GM12878 (cell line): ENCODE measurements at regions not wholly inside any gene's neighbourhood (a gene's known extent, or its start where the extent isn't known, plus 50 kb on each side); places are given as distances from the start of the nearest gene placed in this dataset.

Source experiments
- CTCF ChIP-seq, 3 experiments: IDR thresholded peaks in 2 of 3; conservative IDR thresholded peaks in 1 of 3; 2 replicates each; pipeline ENCODE4 v1.5.1; 2011; ENCODE audit warnings: low read depth in 3 of 3, low read length in 3 of 3, mild to moderate bottlenecking in 3 of 3, control low read depth in 2 of 3, moderate library complexity in 2 of 3, inconsistent platforms in 1 of 3, mixed read lengths in 1 of 3; ENCODE audit not compliant: control insufficient read depth in 2 of 3, insufficient read depth in 1 of 3; ENCODE audit errors: extremely low read depth in 1 of 3
- EGR1 ChIP-seq, 2 experiments: IDR thresholded peaks; 1 replicate in 1 of 2; 2 replicates in 1 of 2; pipeline ENCODE4 v1.6.1; 2011 to 2012; ENCODE audit warnings: low read depth in 2 of 2, low read length in 2 of 2, borderline replicate concordance in 1 of 2, mild to moderate bottlenecking in 1 of 2, moderate library complexity in 1 of 2
- ETV6 ChIP-seq, 2 experiments: fragments of 450-650 bp in 1 of 2; IDR thresholded peaks in 1 of 2; conservative IDR thresholded peaks in 1 of 2; 2 replicates each; pipeline ENCODE4 v1.6.1; 2014; ENCODE audit warnings: antibody characterized with exemption in 1 of 2, borderline replicate concordance in 1 of 2, low read depth in 1 of 2, mild to moderate bottlenecking in 1 of 2, moderate library complexity in 1 of 2
- EZH2 ChIP-seq: IDR thresholded peaks from 2 replicates; pipeline ENCODE4 v1.6.1; 2012; ENCODE audit warnings: low read depth, mild to moderate bottlenecking, control low read depth, inconsistent platforms, low read length, borderline replicate concordance; ENCODE audit not compliant: control insufficient read depth
- RFX5 ChIP-seq: IDR thresholded peaks from 2 replicates; pipeline ENCODE4 v1.6.1; 2011; ENCODE audit warnings: low read depth, low read length, improper control_type of control experiment
- STAT3 ChIP-seq: IDR thresholded peaks from 2 replicates; pipeline ENCODE4 v1.6.1; 2011; ENCODE audit warnings: low read depth, low read length, improper control_type of control experiment
- TCF12 ChIP-seq: IDR thresholded peaks from 2 replicates; pipeline ENCODE4 v1.6.1; 2011; ENCODE audit warnings: low read depth, mild to moderate bottlenecking, low read length

DNA sequence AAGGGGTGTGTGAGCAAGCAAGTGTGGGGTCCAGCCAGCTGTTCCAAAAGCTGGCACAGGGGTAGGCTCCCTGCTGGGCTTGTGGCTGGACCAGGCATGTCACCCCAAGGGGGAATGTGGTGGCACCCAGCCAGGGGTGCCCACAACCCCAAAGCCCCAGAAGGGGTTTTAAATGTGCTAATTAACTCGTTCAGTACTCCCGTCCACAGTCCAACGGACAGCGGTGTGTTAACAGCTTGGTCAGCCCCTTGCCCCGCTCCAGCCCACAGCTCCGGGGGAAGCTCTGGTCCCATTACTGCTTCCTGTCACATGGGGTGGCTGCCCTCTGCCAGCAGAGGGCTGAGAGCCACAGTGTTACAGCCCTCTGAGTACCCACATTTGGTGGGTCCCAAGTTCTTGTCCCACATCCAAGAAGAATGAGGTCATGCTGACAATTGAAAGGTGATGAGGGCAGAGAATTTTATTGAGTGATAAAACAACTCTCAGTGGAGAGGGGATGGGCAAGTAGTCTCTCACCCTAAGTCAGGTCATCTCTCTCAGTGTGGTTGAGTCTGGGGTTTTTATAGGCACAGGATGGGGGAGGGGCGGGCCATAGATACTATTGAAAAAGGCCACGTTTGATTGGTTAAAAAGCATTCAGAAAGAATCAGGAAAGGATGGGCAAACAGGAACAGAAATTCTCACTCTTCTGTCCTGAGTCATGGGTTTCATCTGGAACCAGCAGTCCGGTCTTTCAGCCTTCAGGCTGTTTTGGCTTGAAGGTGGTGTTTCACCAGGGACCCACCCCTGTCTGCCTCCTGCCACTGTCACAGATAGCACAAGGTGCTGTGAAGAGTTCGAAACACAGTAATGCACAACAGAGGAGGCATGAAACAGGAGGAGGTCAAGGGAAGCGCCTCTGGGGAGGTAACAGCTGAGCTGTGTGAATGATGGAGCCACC, 238.5 kb downstream of the NFATC2 start:
- TF ChIP-seq RFX5 (no peak), CTCF (IDR thresholded peaks at IDR 0.05 in 2 of 3, conservative IDR thresholded peaks at IDR 0.05 in 1 of 3; ENCODE audit: control insufficient read depth in 2 of 3, extremely low read depth in 1 of 3, insufficient read depth in 1 of 3, low read depth in 3 of 3, low read length in 3 of 3) (no peak), TCF12 (no peak), EGR1 (IDR thresholded peaks at IDR 0.05; ENCODE audit: borderline replicate concordance in 1 of 2, low read depth in 2 of 2, low read length in 2 of 2) (no peak), EZH2 (no peak), ETV6 (conservative IDR thresholded peaks at IDR 0.05 in 1 of 2, IDR thresholded peaks at IDR 0.05 in 1 of 2; ENCODE audit: borderline replicate concordance in 1 of 2, low read depth in 1 of 2) (no peak), STAT3 (no peak)
